ENCODE measurements at regions not wholly inside any gene's neighbourhood (a gene's known extent, or its start where the extent isn't known, plus 50 kb on each side); places are given as distances from the start of the nearest gene placed in this dataset.

- no peak overlapping the region for H2AFZ ChIP-seq (ENCODE audit: low read depth, low read length)
- no peaks in the 10 kb centered on the region for H3K27me3 ChIP-seq (ENCODE audit: insufficient read depth, low read depth, low read length)
- H4K20me1 ChIP-seq (ENCODE audit: insufficient read depth): no peaks in the 10 kb centered on the region
These were observed 152.0 kb downstream of the MTRR start for GRCh38 chr5:8020861-8021514.

GRCh38 chr5:8028243-8028642 is 159.3 kb downstream of the MTRR start:
- Histone ChIP-seq H4K20me1 (ENCODE audit: insufficient read depth) (no peaks in the 10 kb centered on the region), H3K9me2 (ENCODE audit: insufficient read depth, low read length) (no peaks in the 10 kb centered on the region), H3K9me3 (ENCODE audit: low read length) (no peaks in the 10 kb centered on the region), H3K4me2 (ENCODE audit: low read length) (no peak overlapping the region), H3K27ac (ENCODE audit: low read length) (no peak overlapping the region), H3K36me3 (ENCODE audit: insufficient read depth, low read length) (no peaks in the 10 kb centered on the region), H2AFZ (ENCODE audit: low read depth, low read length) (no peak overlapping the region), H3K4me3 (ENCODE audit: low read length) (no peak overlapping the region), H3F3A (ENCODE audit: insufficient read depth, low read length, poor library complexity, severe bottlenecking) (no peaks in the 10 kb centered on the region), H3K9ac (ENCODE audit: low read length) (no peak overlapping the region), H3K27me3 (ENCODE audit: insufficient read depth, low read depth, low read length) (no peaks in the 10 kb centered on the region), H3K79me2 (replicated peaks; ENCODE audit: insufficient read depth, low read length) (no peaks in the 10 kb centered on the region)
- TF ChIP-seq MXI1 (conservative IDR thresholded peaks at IDR 0.05; ENCODE audit: poor library complexity, severe bottlenecking): no peak
- no peak for TF ChIP-seq TAF1 (IDR thresholded peaks at IDR 0.05; ENCODE audit: low read depth)
- no peak for TF ChIP-seq REST (IDR thresholded peaks at IDR 0.05; ENCODE audit: borderline replicate concordance)
- TF ChIP-seq, protein P1, sequence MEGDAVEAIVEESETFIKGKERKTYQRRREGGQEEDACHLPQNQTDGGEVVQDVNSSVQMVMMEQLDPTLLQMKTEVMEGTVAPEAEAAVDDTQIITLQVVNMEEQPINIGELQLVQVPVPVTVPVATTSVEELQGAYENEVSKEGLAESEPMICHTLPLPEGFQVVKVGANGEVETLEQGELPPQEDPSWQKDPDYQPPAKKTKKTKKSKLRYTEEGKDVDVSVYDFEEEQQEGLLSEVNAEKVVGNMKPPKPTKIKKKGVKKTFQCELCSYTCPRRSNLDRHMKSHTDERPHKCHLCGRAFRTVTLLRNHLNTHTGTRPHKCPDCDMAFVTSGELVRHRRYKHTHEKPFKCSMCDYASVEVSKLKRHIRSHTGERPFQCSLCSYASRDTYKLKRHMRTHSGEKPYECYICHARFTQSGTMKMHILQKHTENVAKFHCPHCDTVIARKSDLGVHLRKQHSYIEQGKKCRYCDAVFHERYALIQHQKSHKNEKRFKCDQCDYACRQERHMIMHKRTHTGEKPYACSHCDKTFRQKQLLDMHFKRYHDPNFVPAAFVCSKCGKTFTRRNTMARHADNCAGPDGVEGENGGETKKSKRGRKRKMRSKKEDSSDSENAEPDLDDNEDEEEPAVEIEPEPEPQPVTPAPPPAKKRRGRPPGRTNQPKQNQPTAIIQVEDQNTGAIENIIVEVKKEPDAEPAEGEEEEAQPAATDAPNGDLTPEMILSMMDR (IDR thresholded peaks at IDR 0.05; ENCODE audit: poor library complexity, severe bottlenecking): no peak
- TF ChIP-seq EP300 (conservative IDR thresholded peaks at IDR 0.05; ENCODE audit: poor library complexity, severe bottlenecking): no peak
- no peak for TF ChIP-seq SMC3 (conservative IDR thresholded peaks at IDR 0.05; ENCODE audit: poor library complexity)
- no peak for TF ChIP-seq RAD21 (conservative IDR thresholded peaks at IDR 0.05)

More at GRCh38 chr5:8020861-8021514, 152.0 kb downstream of the MTRR start:
- Histone ChIP-seq H3K9me2 (ENCODE audit: insufficient read depth, low read length) (no peaks in the 10 kb centered on the region), H3K36me3 (ENCODE audit: insufficient read depth, low read length) (no peaks in the 10 kb centered on the region), H3F3A (ENCODE audit: insufficient read depth, low read length, poor library complexity, severe bottlenecking) (no peaks in the 10 kb centered on the region), H3K9ac (ENCODE audit: low read length) (no peak overlapping the region), H3K4me3 (ENCODE audit: low read length) (no peak overlapping the region), H3K4me2 (ENCODE audit: low read length) (no peak overlapping the region), H3K79me2 (replicated peaks; ENCODE audit: insufficient read depth, low read length) (no peaks in the 10 kb centered on the region), H3K9me3 (ENCODE audit: low read length) (no peaks in the 10 kb centered on the region), H3K27ac (ENCODE audit: low read length) (no peak overlapping the region)
- no peak for TF ChIP-seq EP300 (conservative IDR thresholded peaks at IDR 0.05; ENCODE audit: poor library complexity, severe bottlenecking)

GRCh38 chr5:8033261-8033660 is 164.3 kb downstream of the MTRR start:
- no peaks in the 10 kb centered on the region for H3K36me3 ChIP-seq (ENCODE audit: insufficient read depth, low read length)
- H3K9ac ChIP-seq (ENCODE audit: low read length): no peak overlapping the region
- no peak overlapping the region for H3K4me2 ChIP-seq (ENCODE audit: low read length)
- H3K9me3 ChIP-seq (ENCODE audit: low read length): no peaks in the 10 kb centered on the region
- H3K9me2 ChIP-seq (ENCODE audit: insufficient read depth, low read length): no peaks in the 10 kb centered on the region
- no peaks in the 10 kb centered on the region for H3F3A ChIP-seq (ENCODE audit: insufficient read depth, low read length, poor library complexity, severe bottlenecking)
- H3K4me3 ChIP-seq (ENCODE audit: low read length): no peak overlapping the region
- no peaks in the 10 kb centered on the region for H4K20me1 ChIP-seq (ENCODE audit: insufficient read depth)
- no peaks in the 10 kb centered on the region for H3K79me2 ChIP-seq (replicated peaks; ENCODE audit: insufficient read depth, low read length)
- no peak overlapping the region for H3K27ac ChIP-seq (ENCODE audit: low read length)
- no peak overlapping the region for H2AFZ ChIP-seq (ENCODE audit: low read depth, low read length)
- TF ChIP-seq TAF1 (IDR thresholded peaks at IDR 0.05; ENCODE audit: low read depth) (no peak), SMC3 (conservative IDR thresholded peaks at IDR 0.05; ENCODE audit: poor library complexity) (no peak), REST (IDR thresholded peaks at IDR 0.05; ENCODE audit: borderline replicate concordance) (no peak), MXI1 (conservative IDR thresholded peaks at IDR 0.05; ENCODE audit: poor library complexity, severe bottlenecking) (no peak), RAD21 (conservative IDR thresholded peaks at IDR 0.05) (no peak), EP300 (conservative IDR thresholded peaks at IDR 0.05; ENCODE audit: poor library complexity, severe bottlenecking) (no peak), EZH2 (IDR thresholded peaks at IDR 0.05; ENCODE audit: borderline replicate concordance, insufficient read depth, low read length, poor library complexity, severe bottlenecking) (no peak), POLR2AphosphoS5 (IDR thresholded peaks at IDR 0.05) (no peak)
- TF ChIP-seq, protein P1 (IDR thresholded peaks at IDR 0.05; ENCODE audit: poor library complexity, severe bottlenecking): no peak
- H3K27me3 ChIP-seq (ENCODE audit: insufficient read depth, low read depth, low read length): no peaks in the 10 kb centered on the region

Measured in neural cell (in vitro differentiated cells).